HG02678 (cell line): ENCODE measurements at regions not wholly inside any gene's neighbourhood (a gene's known extent, or its start where the extent isn't known, plus 50 kb on each side); places are given as distances from the start of the nearest gene placed in this dataset.

Experiments
- ATAC-seq: cut with Tn5 transposase; IDR thresholded peaks from one replicate; pipeline ENCODE4 v1.9.1; 2021; ENCODE audit warnings: mild to moderate bottlenecking, moderate library complexity; ENCODE audit not compliant: unreplicated experiment

DNA sequence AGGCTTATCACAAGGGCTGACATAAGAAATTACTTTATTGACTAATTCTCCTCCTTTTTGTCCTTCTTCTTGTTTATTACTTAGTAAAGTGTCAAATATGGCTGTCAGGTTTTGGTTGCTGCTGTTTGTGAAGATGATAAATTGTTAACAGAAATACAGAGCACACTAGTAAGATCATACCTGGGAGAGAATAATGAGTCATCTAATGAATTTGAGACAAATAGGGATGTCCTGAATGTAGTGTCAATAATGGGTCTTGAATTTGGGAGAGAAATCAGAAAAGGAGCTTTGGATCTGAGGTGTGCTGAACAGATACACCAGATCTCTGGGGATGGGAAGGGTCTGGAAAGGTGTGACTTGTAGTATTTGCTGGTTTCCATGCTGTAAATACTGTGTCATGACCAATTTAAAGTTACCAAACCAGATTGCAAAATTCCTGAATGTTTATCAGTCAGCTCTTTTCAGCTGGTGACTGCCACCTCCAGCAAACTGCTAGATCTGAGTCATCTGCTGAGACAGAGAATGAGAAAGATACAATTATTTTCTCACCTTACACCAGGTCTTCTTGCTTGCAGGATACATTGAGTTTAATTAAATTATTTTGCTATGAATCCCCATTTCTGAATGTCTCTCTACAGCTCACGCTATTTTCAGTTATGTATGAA is 76.7 kb upstream of the SATB1 start:
- ATAC-seq, result no peak

DNA sequence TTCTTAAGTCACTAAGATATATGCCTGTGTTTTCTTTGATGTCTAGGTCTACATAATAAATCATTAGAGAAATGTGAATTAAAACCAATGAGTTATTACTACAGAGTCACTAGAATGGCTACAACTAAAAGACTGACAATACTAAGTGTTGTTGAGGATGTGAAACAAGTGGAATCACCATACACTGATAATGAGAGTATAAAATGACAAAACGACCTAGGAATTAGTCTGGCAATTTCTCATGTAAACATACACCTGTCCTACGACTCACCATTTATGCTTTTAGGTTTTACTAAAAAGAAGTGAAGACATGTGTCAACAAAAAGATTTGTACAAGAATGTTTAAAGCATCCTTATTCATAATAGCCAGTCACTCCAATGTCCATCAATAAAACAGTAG is 75.2 kb upstream of the SATB1 start:
- ATAC-seq, result no peak

DNA sequence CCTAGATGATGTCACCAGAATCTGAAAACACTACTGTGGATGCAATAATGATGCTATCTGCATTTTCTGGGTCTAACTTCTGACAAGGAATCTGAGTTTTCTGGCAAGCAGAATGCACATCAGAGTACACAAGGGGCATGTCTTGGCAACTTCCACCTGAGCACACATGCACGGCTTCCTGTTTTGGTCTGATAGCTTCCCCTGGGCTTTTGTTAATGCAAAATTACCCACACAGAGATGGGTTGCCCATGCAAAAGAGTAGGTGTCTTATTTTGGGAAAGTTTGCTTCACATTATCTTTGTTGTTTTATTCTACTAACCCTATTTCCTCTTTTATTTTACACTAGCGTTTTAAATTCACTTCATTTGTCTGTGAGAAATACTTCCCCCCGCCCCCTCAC is 74.2 kb upstream of the SATB1 start:
- ATAC-seq, result peak; percentile 77

DNA sequence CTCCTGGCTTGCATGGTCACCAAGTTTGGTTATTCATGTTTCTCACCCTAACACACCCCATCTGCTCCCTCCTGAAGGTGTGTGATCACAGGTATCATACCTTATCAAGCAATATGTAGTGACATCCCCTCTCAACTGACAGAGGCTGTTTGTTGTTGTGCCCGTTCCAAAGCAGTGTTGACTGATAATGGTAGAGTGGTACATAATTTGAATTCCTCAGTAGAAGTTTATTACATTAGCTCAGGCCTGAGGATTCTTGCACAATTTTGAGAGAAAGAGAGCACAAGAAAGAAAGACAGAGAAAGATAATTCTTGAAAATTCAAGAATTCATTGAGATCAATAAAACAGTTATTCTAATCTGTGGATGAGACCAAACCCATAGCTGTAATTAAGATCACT is 69.1 kb upstream of the SATB1 start:
- no peak for ATAC-seq

DNA sequence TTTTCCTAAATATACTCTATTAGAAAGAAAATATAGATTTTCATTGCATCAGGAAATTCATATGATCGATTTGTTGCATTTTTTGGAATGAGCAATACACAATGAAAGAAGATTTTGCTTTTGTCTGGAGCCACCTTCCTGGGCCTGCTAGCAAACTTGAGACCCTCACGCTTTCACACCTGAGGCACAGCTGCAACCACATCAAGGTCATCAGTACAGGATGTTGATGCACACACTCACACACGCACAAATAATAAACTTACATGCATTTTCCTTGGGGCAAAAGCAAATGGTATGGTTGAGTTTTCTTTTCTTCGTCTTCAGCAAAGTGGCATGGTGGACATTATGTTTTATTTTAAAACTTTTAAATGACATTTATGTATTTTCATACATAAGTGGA is 64.8 kb upstream of the SATB1 start:
- no peak for ATAC-seq

DNA sequence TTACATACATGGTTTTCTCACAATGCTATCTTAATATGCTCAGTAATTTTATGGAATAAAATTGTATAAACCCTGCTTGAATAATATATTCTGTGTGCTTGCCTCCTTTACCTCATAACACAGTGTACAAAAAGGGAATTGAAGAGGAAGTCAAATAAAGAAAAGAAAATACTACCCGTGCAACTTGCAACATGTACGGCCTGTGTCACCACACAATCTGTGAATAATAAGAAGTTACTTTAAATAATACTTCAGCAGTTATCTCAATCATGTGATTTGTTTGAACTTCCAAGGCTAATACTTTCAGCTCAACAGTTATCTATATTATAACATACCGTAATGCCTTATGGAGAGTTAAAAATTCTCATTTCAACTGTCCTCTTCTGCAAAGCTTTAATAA is 58.1 kb upstream of the SATB1 start:
- no peak for ATAC-seq

DNA sequence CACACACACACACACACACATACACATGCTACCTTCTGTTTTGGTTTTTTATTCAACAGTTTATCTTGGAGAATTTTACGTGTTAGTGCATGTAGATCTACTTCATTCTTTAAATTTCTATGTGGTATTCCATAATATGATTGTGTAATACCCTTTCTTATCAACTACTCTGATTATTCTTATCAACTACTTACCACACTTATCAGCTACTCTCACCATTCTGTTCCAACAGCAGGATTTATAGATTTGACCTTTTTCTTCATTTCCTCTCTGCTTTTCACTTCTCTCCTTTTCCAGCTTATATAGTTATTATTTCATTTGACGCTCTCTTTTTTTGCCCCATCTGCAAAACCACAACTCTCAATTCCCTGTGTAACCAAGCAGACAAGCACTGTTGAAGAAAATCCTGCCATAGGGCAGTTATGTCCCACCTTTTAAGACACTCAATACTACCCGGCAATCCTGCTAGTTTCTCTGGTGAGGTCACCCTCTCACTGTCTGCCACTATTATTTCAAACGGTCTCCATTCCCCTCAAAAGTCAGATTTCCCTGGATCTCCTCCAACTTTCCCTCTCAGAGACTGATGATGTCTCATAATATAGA is 56.9 kb upstream of the SATB1 start:
- ATAC-seq, result no peak

DNA sequence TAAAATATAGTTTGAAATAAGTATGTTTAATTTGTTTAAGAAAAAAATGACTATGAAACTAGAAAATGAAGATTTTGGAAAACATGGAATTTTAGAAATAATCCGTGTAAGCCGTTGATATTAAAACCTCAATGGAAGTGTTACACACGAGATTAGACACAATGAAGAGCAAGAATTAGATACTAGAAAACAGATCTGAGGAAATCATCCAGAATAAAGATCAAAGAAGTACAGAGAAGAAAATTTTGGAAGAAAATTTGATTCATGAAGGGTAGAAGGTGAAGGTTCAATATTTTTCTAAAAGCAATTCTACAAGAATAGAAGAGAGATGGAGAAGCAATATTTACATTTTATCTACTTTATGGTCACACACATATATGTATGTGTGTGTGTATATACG is 52.5 kb upstream of the SATB1 start:
- no peak for ATAC-seq
